ENCODE measurements at regions not wholly inside any gene's neighbourhood (a gene's known extent, or its start where the extent isn't known, plus 50 kb on each side); places are given as distances from the start of the nearest gene placed in this dataset.

- TF ChIP-seq POLR2AphosphoS5 (IDR thresholded peaks at IDR 0.05; ENCODE audit: low read depth): no peak
- TF ChIP-seq CTCF (conservative IDR thresholded peaks at IDR 0.05; ENCODE audit: low read depth in 2 of 2): no peak
These were observed 499.5 kb upstream of the KLF12 start for GRCh38 chr13:74633734-74634133.
